GM19238 (cell line): ENCODE measurements at regions not wholly inside any gene's neighbourhood (a gene's known extent, or its start where the extent isn't known, plus 50 kb on each side); places are given as distances from the start of the nearest gene placed in this dataset.
"Not testable (repeated sequence)": the region's sequence is repeated elsewhere in the genome, so short reads cannot be mapped to it uniquely, and the experiment has no call there.

Source experiments
- DNase-seq: peaks from one replicate; pipeline ENCODE4 v3.0.0; 2011; ENCODE audit warnings: low spot score; ENCODE audit not compliant: insufficient read length

GRCh38 chr2:17257189-17257909 lies 260.9 kb downstream of the RAD51AP2 start:
- no peak for DNase-seq

GRCh38 chr2:17255071-17255470 lies 263.2 kb downstream of the RAD51AP2 start:
- DNase-seq: no peak

GRCh38 chr2:17254421-17254820 lies 263.8 kb downstream of the RAD51AP2 start:
- DNase-seq: no peak

GRCh38 chr2:17252258-17252657 lies 266.0 kb downstream of the RAD51AP2 start:
- DNase-seq: no peak

- DNase-seq: no peak
Measured at GRCh38 chr2:17251171-17251570, 267.1 kb downstream of the RAD51AP2 start.

- no peak for DNase-seq
Measured at GRCh38 chr2:17249249-17249648, 269.0 kb downstream of the RAD51AP2 start.

- no peak for DNase-seq
Measured at GRCh38 chr2:17245906-17246305, 272.3 kb downstream of the RAD51AP2 start.

GRCh38 chr2:17242813-17243485 lies 275.3 kb downstream of the RAD51AP2 start:
- no peak for DNase-seq

GRCh38 chr2:17239550-17239949 lies 278.7 kb downstream of the RAD51AP2 start:
- DNase-seq: no peak

- no peak for DNase-seq
Measured at GRCh38 chr2:17235167-17235566, 283.1 kb downstream of the RAD51AP2 start.

GRCh38 chr2:17232776-17233556 lies 285.3 kb downstream of the RAD51AP2 start:
- no peak for DNase-seq

GRCh38 chr2:17231394-17231965 lies 286.8 kb downstream of the RAD51AP2 start:
- DNase-seq: no peak

- no peak for DNase-seq
Measured at GRCh38 chr2:17229414-17229813, 288.8 kb downstream of the RAD51AP2 start.

- no peak for DNase-seq
Measured at GRCh38 chr2:17228461-17228860, 289.8 kb downstream of the RAD51AP2 start.

GRCh38 chr2:17227856-17228255 lies 290.4 kb downstream of the RAD51AP2 start:
- DNase-seq: no peak

- DNase-seq: no peak
Measured at GRCh38 chr2:17226941-17227490, 291.2 kb downstream of the RAD51AP2 start.

GRCh38 chr2:17223211-17223610 lies 295.0 kb downstream of the RAD51AP2 start:
- DNase-seq: no peak

- DNase-seq: no peak
Measured at GRCh38 chr2:17208511-17208910, 309.7 kb downstream of the RAD51AP2 start.

GRCh38 chr2:17206771-17207170 lies 311.5 kb downstream of the RAD51AP2 start:
- no peak for DNase-seq

- DNase-seq: not testable (repeated sequence)
Measured at GRCh38 chr2:17204214-17204613, 314.0 kb downstream of the RAD51AP2 start.

- not testable (repeated sequence) for DNase-seq
Measured at GRCh38 chr2:17202628-17203027, 315.6 kb downstream of the RAD51AP2 start.

- no peak for DNase-seq
Measured at GRCh38 chr2:17199741-17200140, 318.5 kb downstream of the RAD51AP2 start.
